D721Med (cell line): ENCODE measurements at regions not wholly inside any gene's neighbourhood (a gene's known extent, or its start where the extent isn't known, plus 50 kb on each side); places are given as distances from the start of the nearest gene placed in this dataset.

Experiments
- DNase-seq: peaks from one replicate; pipeline ENCODE4 v3.0.0; 2011; ENCODE audit warnings: low spot score; ENCODE audit not compliant: insufficient read length
- FAIRE-seq: peaks from 2 replicates; lab custom pipeline; 2011; peaks lifted over from hg19 to GRCh38; lab: Jason Lieb, UNC
- CTCF ChIP-seq: IDR thresholded peaks from 2 replicates; pipeline ENCODE4 v1.5.1; 2012; ENCODE audit warnings: mild to moderate bottlenecking, control low read depth; ENCODE audit not compliant: insufficient read depth; ENCODE audit errors: missing control alignments

GRCh38 chr21:16815243-16815642, 697.6 kb upstream of the CXADR start:
- TF ChIP-seq CTCF: no peak

GRCh38 chr21:16821588-16821987, 691.3 kb upstream of the CXADR start:
- no peak for TF ChIP-seq CTCF
- FAIRE-seq (no peak), DNase-seq (no peak)

More at GRCh38 chr21:16815243-16815642, 697.6 kb upstream of the CXADR start:
- FAIRE-seq (no peak), DNase-seq (no peak)

- DNase-seq (no peak), FAIRE-seq (no peak)
- TF ChIP-seq CTCF: no peak
Observed at GRCh38 chr21:16829532-16829931, 683.3 kb upstream of the CXADR start.

- DNase-seq (no peak), FAIRE-seq (no peak)
- TF ChIP-seq CTCF: no peak
Observed at GRCh38 chr21:16832791-16833190, 680.1 kb upstream of the CXADR start.

GRCh38 chr21:16834791-16835190, 678.1 kb upstream of the CXADR start:
- no peak for DNase-seq
- FAIRE-seq: no peak
- no peak for TF ChIP-seq CTCF

- no peak for FAIRE-seq
- DNase-seq: no peak
- no peak for TF ChIP-seq CTCF
Observed at GRCh38 chr21:16837321-16837720, 675.5 kb upstream of the CXADR start.

GRCh38 chr21:16837721-16838120, 675.1 kb upstream of the CXADR start:
- FAIRE-seq: no peak
- DNase-seq: no peak
- no peak for TF ChIP-seq CTCF
